ENCODE measurements at regions not wholly inside any gene's neighbourhood (a gene's known extent, or its start where the extent isn't known, plus 50 kb on each side); places are given as distances from the start of the nearest gene placed in this dataset.

DNA sequence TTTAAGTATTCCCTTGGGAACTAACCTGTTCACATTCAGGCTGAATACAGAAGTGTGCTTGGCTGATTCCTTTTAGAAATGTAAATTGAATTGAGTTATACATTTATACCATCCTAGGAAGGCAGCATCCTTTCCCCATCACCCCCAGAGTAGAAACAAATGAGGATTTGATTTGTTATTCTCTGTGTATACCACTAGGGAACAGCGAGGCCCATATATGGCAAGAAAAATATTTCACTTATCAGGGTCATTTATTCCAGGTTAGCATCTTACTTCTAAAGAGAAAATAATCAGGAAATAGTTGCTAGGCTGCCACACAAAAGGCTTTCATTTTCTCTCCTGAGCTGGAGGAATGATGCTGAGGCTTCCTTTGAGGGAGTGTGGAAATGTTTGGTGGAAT is 516.9 kb downstream of the PIK3C3 start:
- Histone ChIP-seq H3K9me3 (ENCODE audit: control insufficient read depth, insufficient read depth, low read length) (no peaks in the 10 kb centered on the region), H3K27ac (ENCODE audit: low read depth, low read length) (no peak overlapping the region), H3K27me3 (ENCODE audit: control insufficient read depth, insufficient read depth, low read length) (no peaks in the 10 kb centered on the region), H3K4me1 (ENCODE audit: control insufficient read depth, insufficient read depth, low read length) (no peaks in the 10 kb centered on the region), H3K4me3 (ENCODE audit: low read depth, low read length) (no peak overlapping the region), H3K36me3 (ENCODE audit: control insufficient read depth, insufficient read depth, low read length) (no peaks in the 10 kb centered on the region)
- WGBS (ENCODE audit: insufficient coverage), result no CpG with 5 or more reads among the region's 1 CpG
- DNase-seq (ENCODE audit: low read depth in 4 of 6, low spot score in 6 of 6), result no peak

DNA sequence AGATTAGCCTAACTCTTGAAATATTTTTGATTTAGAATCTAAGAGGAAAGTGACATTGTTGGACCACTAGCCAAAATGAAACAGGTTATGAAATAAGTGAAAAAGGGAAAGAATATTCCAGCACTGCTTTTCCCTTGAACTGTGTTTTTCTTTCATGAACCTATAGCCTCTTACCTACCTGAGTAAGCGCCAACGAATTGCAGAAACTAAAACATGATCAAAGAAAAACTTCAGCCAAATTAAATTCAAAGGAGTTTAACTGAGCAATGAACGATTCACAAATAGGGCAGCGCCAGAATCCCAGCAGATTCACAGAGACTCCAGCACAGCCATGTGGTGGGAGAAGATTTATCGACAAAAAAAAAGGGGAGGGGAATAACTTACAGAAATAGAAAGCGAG is 518.6 kb downstream of the PIK3C3 start:
- no peaks in the 10 kb centered on the region for H3K9me3 ChIP-seq (ENCODE audit: control insufficient read depth, insufficient read depth, low read length)
- no peaks in the 10 kb centered on the region for H3K36me3 ChIP-seq (ENCODE audit: control insufficient read depth, insufficient read depth, low read length)
- 94% methylated on average over 2 of the region's 6 CpGs for WGBS (ENCODE audit: insufficient coverage)
- no peak for DNase-seq (ENCODE audit: low read depth in 4 of 6, low spot score in 6 of 6)
- H3K27me3 ChIP-seq (ENCODE audit: control insufficient read depth, insufficient read depth, low read length), result no peaks in the 10 kb centered on the region
- H3K4me1 ChIP-seq (ENCODE audit: control insufficient read depth, insufficient read depth, low read length), result no peaks in the 10 kb centered on the region
- no peak overlapping the region for H3K4me3 ChIP-seq (ENCODE audit: low read depth, low read length)
- H3K27ac ChIP-seq (ENCODE audit: low read depth, low read length), result no peak overlapping the region

DNA sequence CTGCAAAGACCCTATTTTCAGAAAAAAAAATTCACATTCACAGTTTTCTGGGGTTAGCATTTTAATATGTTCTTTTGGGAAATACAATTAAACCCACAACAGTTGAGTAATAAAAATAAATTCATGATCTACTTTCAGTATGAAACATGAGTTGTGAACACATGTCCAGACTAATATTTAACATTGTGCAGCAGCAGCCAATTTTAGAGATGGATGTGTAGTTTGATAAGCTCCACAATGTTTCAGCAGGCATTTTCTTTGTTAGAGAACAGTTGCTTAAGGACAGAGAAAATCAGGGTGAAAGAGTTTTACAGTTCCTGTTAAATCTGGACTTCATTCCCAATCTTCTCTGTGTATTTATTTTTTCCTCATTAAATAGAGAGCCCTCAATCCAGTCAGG is 519.5 kb downstream of the PIK3C3 start:
- no peaks in the 10 kb centered on the region for H3K27me3 ChIP-seq (ENCODE audit: control insufficient read depth, insufficient read depth, low read length)
- no peak overlapping the region for H3K27ac ChIP-seq (ENCODE audit: low read depth, low read length)
- no peaks in the 10 kb centered on the region for H3K4me1 ChIP-seq (ENCODE audit: control insufficient read depth, insufficient read depth, low read length)
- DNase-seq (ENCODE audit: low read depth in 4 of 6, low spot score in 6 of 6), result no peak
- H3K9me3 ChIP-seq (ENCODE audit: control insufficient read depth, insufficient read depth, low read length), result no peaks in the 10 kb centered on the region
- no peaks in the 10 kb centered on the region for H3K36me3 ChIP-seq (ENCODE audit: control insufficient read depth, insufficient read depth, low read length)
- H3K4me3 ChIP-seq (ENCODE audit: low read depth, low read length), result no peak overlapping the region

DNA sequence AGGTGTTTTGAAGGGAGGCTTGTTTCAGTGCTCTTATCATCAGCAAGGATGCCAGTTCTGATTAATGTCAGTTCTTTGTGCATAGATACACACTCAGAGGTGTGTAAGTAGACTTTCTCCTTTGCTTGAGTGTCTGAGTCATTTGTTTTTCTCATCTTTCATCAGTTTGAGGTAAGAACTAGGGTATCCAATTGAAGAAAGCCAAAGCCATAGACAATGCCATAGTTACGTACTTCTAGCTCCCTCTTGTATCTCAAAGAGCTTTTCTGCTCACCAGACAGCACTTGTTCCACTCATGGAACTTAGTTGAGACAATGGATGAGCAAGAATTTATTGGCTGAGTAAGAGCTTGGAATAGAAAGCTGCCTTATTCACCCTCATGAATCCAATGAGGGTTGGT is 520.1 kb downstream of the PIK3C3 start:
- DNase-seq (ENCODE audit: low read depth in 4 of 6, low spot score in 6 of 6), result no peak
- WGBS (ENCODE audit: insufficient coverage), result no CpG with 5 or more reads among the region's 1 CpG
- no peaks in the 10 kb centered on the region for H3K36me3 ChIP-seq (ENCODE audit: control insufficient read depth, insufficient read depth, low read length)
- no peaks in the 10 kb centered on the region for H3K9me3 ChIP-seq (ENCODE audit: control insufficient read depth, insufficient read depth, low read length)
- no peaks in the 10 kb centered on the region for H3K27me3 ChIP-seq (ENCODE audit: control insufficient read depth, insufficient read depth, low read length)
- no peak overlapping the region for H3K27ac ChIP-seq (ENCODE audit: low read depth, low read length)
- H3K4me1 ChIP-seq (ENCODE audit: control insufficient read depth, insufficient read depth, low read length), result no peaks in the 10 kb centered on the region
- H3K4me3 ChIP-seq (ENCODE audit: low read depth, low read length), result no peak overlapping the region

DNA sequence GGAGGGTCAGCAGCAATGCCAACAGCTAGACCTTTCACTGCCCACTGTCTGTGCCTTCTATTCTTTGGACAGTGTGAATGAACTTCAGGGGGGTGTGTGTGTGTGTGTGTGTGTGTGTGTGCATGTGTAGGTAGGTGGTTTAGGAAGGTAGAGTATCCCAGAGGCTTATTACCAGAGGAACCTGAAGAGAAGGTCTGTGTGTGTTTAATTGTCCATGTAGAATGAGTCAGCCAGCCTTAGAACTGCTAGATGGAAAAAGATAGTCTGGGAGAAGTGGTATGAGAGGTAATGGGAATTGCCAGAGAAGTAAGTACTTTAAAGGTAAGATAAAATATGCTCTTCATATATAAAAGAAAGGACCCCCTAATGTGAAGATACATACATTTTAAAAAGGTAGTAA is 522.2 kb downstream of the PIK3C3 start:
- no peaks in the 10 kb centered on the region for H3K9me3 ChIP-seq (ENCODE audit: control insufficient read depth, insufficient read depth, low read length)
- no peak overlapping the region for H3K27ac ChIP-seq (ENCODE audit: low read depth, low read length)
- DNase-seq (ENCODE audit: low read depth in 4 of 6, low spot score in 6 of 6), result peak in 1 of 6 donors; percentile 70
- H3K27me3 ChIP-seq (ENCODE audit: control insufficient read depth, insufficient read depth, low read length), result no peaks in the 10 kb centered on the region
- H3K4me1 ChIP-seq (ENCODE audit: control insufficient read depth, insufficient read depth, low read length), result no peaks in the 10 kb centered on the region
- H3K36me3 ChIP-seq (ENCODE audit: control insufficient read depth, insufficient read depth, low read length), result no peaks in the 10 kb centered on the region
- no peak overlapping the region for H3K4me3 ChIP-seq (ENCODE audit: low read depth, low read length)

DNA sequence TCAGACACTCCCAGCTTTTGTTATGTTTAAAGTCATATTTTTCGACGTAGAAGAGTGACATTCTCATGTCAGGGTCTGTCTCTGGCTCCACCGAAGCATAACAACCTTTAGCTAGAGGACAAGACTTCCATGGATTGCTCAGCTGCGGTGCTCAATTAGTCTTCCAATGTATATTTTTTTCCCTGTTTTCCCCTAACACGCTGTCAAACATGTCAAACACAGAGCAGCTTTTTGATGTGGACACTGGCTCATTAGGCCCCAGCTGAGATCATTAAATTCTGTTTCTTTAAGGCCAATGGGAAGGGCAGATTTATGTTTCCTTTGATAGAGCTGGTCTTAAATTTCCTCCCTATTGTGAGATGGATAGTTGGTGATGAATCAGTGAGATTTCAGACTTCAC is 525.4 kb downstream of the PIK3C3 start:
- H3K36me3 ChIP-seq (ENCODE audit: control insufficient read depth, insufficient read depth, low read length), result no peaks in the 10 kb centered on the region
- no peak overlapping the region for H3K4me3 ChIP-seq (ENCODE audit: low read depth, low read length)
- H3K9me3 ChIP-seq (ENCODE audit: control insufficient read depth, insufficient read depth, low read length), result peaks cover under 1% of the 10 kb centered on the region
- no peak for DNase-seq (ENCODE audit: low read depth in 4 of 6, low spot score in 6 of 6)
- no peak overlapping the region for H3K27ac ChIP-seq (ENCODE audit: low read depth, low read length)
- H3K4me1 ChIP-seq (ENCODE audit: control insufficient read depth, insufficient read depth, low read length), result no peaks in the 10 kb centered on the region
- no peaks in the 10 kb centered on the region for H3K27me3 ChIP-seq (ENCODE audit: control insufficient read depth, insufficient read depth, low read length)
- 47% methylated on average over 4 of the region's 5 CpGs for WGBS (ENCODE audit: insufficient coverage)

DNA sequence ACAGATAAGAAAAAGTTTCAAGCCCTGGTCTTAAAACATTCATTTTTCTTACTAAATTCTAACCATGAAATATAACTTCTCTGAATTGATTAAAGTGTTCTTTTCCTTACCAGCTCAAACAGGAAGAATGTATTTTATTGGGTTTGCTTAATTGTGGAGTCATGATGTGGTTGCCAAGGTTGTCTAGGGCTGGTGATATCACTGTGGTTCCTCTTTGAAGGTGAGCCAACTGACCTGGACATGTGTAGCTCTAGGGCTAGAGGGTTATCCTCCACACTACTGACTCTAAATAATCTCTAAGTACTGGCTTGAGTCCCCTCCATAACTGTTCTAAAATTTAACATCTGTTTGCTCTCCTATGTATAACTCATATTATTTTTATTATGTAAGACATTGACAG is 529.6 kb downstream of the PIK3C3 start:
- Histone ChIP-seq H3K4me3 (ENCODE audit: low read depth, low read length) (no peak overlapping the region), H3K27ac (ENCODE audit: low read depth, low read length) (no peak overlapping the region), H3K27me3 (ENCODE audit: control insufficient read depth, insufficient read depth, low read length) (no peaks in the 10 kb centered on the region), H3K36me3 (ENCODE audit: control insufficient read depth, insufficient read depth, low read length) (no peaks in the 10 kb centered on the region), H3K9me3 (ENCODE audit: control insufficient read depth, insufficient read depth, low read length) (peaks cover 5% of the 10 kb centered on the region), H3K4me1 (ENCODE audit: control insufficient read depth, insufficient read depth, low read length) (no peaks in the 10 kb centered on the region)
- no peak for DNase-seq (ENCODE audit: low read depth in 4 of 6, low spot score in 6 of 6)

DNA sequence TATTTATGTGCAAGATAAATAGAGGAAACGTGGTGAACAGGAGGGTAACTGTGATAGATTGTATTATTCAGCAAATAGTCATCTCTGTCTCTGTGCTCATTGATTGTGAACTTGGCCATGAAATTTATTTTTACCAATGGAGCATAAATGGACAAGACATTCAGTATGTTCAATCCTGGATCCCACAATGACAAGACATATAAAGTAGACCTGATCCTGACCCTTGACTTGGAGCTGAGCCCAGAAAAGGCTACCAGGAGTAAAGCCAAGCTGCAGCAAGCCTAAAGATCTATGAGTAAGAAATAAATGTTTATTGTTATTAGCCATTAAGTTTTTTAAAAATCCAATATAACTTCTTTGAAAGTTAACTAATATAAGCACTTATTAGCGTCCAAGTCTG is 531.2 kb downstream of the PIK3C3 start:
- H3K36me3 ChIP-seq (ENCODE audit: control insufficient read depth, insufficient read depth, low read length), result no peaks in the 10 kb centered on the region
- DNase-seq (ENCODE audit: low read depth in 4 of 6, low spot score in 6 of 6), result no peak
- peaks cover 5% of the 10 kb centered on the region for H3K9me3 ChIP-seq (ENCODE audit: control insufficient read depth, insufficient read depth, low read length)
- no peaks in the 10 kb centered on the region for H3K4me1 ChIP-seq (ENCODE audit: control insufficient read depth, insufficient read depth, low read length)
- 100% methylated on average over 1 of the region's 2 CpGs for WGBS (ENCODE audit: insufficient coverage)
- H3K27me3 ChIP-seq (ENCODE audit: control insufficient read depth, insufficient read depth, low read length), result no peaks in the 10 kb centered on the region
- no peak overlapping the region for H3K27ac ChIP-seq (ENCODE audit: low read depth, low read length)
- H3K4me3 ChIP-seq (ENCODE audit: low read depth, low read length), result no peak overlapping the region

DNA sequence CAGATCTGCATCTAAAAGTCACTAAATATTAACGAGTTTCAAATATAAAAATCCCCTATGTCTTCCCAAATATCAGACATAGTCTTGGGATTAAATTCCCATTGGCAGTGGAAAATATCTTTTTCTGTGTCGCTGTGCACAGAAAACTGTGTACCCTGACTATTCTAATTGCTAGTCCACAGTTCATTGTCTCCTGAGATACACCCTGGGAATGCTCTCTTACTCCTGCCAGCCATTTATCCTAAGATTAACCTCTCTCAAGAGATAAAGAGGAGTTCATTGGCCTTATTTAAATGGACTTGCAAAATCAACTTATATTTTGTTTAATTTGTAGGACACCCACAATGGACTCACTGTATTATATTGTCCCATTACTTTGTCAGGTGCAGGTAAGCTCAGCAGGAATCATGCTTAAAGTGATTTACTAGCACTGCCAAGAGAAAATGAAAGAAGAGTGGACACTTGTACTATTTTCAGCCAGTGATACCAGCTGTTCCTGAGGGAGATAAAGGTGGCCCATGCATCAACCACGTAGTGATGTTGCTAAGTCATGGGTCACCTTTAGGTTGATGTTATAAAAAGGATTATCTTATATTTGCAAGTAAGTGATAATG is 553.8 kb downstream of the PIK3C3 start:
- Histone ChIP-seq H3K4me1 (ENCODE audit: control insufficient read depth, insufficient read depth, low read length) (no peaks in the 10 kb centered on the region), H3K27ac (ENCODE audit: low read depth, low read length) (no peak overlapping the region), H3K36me3 (ENCODE audit: control insufficient read depth, insufficient read depth, low read length) (no peaks in the 10 kb centered on the region), H3K4me3 (ENCODE audit: low read depth, low read length) (no peak overlapping the region), H3K27me3 (ENCODE audit: control insufficient read depth, insufficient read depth, low read length) (no peaks in the 10 kb centered on the region), H3K9me3 (ENCODE audit: control insufficient read depth, insufficient read depth, low read length) (no peaks in the 10 kb centered on the region)
- WGBS (ENCODE audit: insufficient coverage), result 71% methylated on average over 1 of the region's 3 CpGs
- DNase-seq (ENCODE audit: low read depth in 4 of 6, low spot score in 6 of 6), result no peak

DNA sequence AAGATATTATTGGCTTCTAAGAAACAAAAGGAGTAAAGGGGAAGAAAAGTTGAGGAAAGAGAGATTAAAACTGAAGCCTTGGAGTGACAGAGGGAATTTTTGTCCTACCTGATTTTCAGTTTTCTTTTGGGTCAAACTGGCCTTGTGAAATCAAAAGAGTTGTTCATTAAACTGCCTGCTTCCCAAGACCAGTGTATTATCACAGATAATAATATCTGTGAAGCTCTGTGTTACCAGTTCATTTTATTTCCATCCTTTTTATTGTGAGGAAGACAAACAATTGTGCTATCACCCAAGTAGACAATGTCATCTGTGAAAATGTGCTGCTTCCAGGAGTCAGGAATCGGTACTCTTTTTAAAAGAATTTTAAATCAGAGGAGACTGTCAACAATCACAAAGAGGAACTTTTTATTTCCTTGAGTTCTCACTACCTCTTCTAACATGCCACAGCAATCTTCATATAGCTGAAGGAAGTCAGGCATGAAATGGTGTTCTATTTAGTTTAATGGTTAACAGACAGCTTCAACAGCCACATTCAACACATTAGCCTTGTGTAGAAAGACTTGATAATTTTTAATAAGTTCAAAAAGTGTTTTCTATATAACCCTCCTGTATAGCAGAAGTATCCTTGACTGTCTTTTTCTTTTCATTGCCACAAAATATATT is 554.8 kb downstream of the PIK3C3 start:
- no CpG with 5 or more reads among the region's 1 CpG for WGBS (ENCODE audit: insufficient coverage)
- Histone ChIP-seq H3K36me3 (ENCODE audit: control insufficient read depth, insufficient read depth, low read length) (no peaks in the 10 kb centered on the region), H3K4me1 (ENCODE audit: control insufficient read depth, insufficient read depth, low read length) (no peaks in the 10 kb centered on the region), H3K27ac (ENCODE audit: low read depth, low read length) (no peak overlapping the region), H3K27me3 (ENCODE audit: control insufficient read depth, insufficient read depth, low read length) (no peaks in the 10 kb centered on the region), H3K4me3 (ENCODE audit: low read depth, low read length) (no peak overlapping the region), H3K9me3 (ENCODE audit: control insufficient read depth, insufficient read depth, low read length) (no peaks in the 10 kb centered on the region)
- no peak for DNase-seq (ENCODE audit: low read depth in 4 of 6, low spot score in 6 of 6)
